ENCODE measurements at regions not wholly inside any gene's neighbourhood (a gene's known extent, or its start where the extent isn't known, plus 50 kb on each side); places are given as distances from the start of the nearest gene placed in this dataset.
"Not testable (repeated sequence)": the region's sequence is repeated elsewhere in the genome, so short reads cannot be mapped to it uniquely, and the experiment has no call there.

DNA sequence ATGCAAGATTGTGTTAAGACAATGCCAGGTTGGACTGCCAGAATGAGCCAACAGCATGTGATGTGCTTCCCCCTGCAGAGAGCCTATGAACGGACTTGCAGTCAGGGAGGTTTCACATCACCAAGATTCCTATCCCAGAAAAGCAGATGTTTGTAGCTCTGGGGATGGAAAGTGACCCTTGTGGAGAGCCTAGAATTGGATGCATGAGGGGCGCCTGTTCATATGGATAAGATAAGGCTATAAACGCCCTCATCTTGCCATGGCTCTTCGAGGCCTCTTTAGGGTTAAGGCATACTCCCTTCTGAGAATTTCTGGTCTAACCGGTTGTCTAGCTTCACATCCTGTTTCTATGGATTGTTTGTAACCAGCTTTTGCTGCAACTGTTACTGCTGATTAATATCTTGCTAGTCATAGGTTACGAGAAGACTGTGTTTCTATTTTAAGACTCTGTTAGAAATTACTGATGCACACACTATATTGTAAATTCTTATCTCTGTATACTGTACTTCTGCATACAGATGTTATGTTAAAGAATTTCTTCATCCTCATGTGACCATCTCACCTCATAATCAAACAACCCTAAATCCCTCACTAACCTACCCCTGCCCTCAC is 295.8 kb downstream of the PTGER3 start:
- not testable (repeated sequence) for DNase-seq

DNA sequence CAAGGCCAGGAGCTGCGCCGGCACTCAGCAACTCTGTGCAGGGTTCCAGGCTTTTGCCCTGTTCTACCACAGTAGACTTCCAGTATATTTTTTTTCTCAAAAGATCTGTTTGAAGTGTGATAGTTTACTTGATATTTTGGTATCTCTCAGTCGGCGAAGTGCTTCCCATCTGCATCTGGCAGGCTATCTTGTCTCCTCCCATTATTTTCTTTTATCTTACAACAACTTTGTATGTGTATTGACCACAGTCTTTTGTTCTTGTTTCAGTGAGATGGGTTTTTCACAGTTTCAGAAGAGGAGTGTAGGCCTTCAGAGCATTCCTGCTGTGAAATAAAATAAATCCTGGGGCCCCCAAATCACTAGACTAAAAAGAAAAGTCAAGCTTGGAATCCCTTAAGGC is 292.9 kb downstream of the PTGER3 start:
- no peak for DNase-seq

- DNase-seq = no peak
These were observed 287.5 kb downstream of the PTGER3 start for GRCh38 chr1:70760154-70760553.

GRCh38 chr1:70762386-70762785 is 285.2 kb downstream of the PTGER3 start:
- no peak for DNase-seq

DNA sequence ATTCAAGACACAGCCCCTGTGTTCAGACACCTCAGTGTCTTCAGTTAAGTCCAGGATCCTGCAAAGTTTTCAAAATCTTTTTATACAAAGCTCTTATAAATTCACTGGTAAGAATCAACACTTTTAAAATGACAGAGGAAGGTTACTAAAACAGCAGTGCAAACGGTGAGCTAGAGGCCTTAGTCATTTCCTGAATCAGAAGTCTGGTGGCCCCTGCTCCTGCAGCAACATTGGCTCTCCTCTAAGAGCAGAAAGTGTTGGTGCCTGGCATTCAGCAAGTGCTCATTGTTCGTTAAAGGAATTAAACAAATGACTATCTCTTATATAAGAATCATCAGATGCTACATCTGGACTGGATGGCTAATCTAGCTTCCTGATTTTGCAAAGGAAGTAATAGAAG is 282.9 kb downstream of the PTGER3 start:
- DNase-seq = no peak

GRCh38 chr1:70767377-70767776 is 280.2 kb downstream of the PTGER3 start:
- no peak for DNase-seq

GRCh38 chr1:70768216-70768615 is 279.4 kb downstream of the PTGER3 start:
- DNase-seq = no peak

DNA sequence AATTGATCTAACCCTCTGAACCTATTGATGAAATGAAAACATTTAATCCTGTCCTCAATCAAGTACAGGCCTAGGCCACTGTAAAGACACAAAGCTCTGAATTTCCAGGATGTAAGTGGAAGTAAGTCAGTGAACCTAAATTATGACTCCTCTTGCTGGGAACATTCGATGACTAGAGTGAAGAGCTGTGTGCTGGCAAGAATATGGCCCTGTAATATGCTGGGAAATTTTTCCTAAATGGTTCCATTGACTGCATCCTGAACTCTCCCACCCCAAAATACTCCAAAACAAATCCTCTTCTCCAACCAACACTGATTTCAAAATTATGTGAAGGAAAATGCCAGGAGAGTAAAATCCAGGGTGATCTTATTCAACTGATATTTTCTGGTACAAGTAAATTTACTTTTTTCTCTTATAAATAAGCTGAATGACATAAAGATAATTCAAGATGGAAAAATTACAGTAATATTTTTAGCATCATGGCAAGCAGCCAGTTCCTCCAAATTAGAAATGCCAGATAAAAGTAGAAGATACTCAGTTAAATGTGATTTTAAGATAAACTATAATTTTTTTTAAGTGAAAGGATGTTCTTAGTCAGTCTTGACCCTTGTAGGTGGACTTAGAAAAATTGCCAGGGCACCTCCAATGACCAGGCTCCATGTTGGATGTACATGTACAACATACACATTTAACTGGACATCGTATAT is 269.4 kb downstream of the PTGER3 start:
- DNase-seq = no peak

- DNase-seq = no peak
These were observed 268.7 kb downstream of the PTGER3 start for GRCh38 chr1:70778934-70779333.

GRCh38 chr1:70779571-70779970 is 268.0 kb downstream of the PTGER3 start:
- no peak for DNase-seq

DNA sequence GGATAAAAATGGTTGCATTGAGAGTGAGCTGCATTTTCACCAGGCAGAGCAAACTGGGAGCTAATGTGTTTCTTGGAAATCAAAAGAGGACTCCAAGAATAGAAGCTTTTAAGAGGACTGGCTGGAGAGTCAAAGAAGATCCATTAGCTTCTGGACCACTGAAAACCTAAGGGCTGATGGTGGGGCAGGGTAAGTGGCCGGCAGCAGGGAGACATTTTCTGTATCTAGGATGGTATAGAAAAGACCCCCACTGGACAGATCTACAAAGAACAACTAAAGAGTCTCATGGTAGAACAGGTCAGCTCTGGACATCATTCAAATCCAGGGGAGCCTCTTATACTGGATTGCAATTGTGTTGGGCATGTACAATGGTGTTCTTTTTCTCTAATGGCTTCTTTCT is 262.3 kb downstream of the PTGER3 start:
- no peak for DNase-seq

- no peak for DNase-seq
These were observed 257.2 kb downstream of the PTGER3 start for GRCh38 chr1:70790232-70790923.

DNA sequence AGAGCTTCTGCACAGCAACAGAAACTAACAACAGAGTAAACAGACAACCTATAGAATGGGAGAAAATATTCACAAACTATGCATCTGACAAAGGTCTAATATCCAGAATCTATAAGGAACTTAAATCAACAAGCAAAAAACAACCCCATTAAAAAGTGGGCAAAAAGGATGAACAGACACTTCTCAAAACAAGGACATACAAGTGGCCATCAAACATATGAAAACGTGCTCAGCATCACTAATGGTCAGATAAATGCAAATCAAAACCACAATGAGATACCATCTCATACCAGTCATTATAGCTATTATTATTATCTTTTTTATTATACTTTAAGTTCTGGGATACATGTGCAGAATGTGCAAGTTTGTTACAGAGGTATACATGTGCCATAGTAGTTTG is 252.6 kb downstream of the PTGER3 start:
- DNase-seq = not testable (repeated sequence)

DNA sequence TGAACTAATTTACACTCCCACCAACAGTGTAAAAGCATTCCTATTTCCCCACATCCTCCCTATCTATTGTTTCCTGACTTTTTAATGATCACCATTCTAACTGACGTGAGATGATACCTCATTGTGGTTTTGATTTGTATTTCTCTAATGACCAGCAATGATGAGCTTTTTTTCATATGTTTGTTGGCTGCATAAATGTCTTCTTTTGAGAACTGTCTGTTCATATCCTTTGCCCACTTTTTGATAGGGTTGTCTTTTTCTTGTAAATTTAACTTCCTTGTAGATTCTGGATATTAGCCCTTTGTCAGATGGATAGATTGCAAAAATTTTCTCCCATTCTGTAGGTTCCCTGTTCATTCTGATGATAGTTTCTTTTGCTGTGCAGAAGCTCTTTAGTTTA is 251.3 kb downstream of the PTGER3 start:
- DNase-seq = not testable (repeated sequence)

GRCh38 chr1:70802625-70803024 is 245.0 kb downstream of the PTGER3 start:
- not testable (repeated sequence) for DNase-seq

- no peak for DNase-seq
These were observed 242.0 kb downstream of the PTGER3 start for GRCh38 chr1:70805641-70806040.

DNA sequence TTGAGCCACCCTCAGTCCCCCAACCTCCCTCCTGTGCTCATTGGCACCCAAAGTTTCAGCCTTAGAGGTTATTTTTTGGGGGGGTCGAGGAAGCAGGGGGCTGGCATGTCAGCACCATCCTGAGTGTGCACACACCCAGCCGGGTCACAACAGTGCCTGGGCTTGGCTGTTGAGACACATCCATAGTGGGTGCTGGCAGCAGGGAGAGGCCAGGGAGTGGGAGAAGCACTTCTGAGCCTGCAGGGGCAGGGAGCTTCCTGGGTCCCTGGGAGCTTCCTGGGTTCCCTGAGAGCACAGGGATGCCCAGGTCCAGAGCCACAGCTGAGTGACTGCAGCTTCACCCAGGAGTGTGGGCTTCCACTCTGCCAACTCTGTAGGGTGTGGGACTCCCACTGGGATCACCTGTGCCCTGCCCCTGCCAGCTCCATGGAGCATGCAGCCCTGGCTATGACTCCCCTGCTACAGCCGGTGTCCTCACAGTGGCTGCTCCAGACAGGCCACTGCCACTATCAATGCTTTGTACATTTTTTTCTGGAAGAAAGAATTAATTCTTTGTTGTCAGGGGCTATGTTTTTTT is 240.4 kb downstream of the PTGER3 start:
- no peak for DNase-seq

- no peak for DNase-seq
These were observed 238.5 kb downstream of the PTGER3 start for GRCh38 chr1:70809069-70809468.

DNA sequence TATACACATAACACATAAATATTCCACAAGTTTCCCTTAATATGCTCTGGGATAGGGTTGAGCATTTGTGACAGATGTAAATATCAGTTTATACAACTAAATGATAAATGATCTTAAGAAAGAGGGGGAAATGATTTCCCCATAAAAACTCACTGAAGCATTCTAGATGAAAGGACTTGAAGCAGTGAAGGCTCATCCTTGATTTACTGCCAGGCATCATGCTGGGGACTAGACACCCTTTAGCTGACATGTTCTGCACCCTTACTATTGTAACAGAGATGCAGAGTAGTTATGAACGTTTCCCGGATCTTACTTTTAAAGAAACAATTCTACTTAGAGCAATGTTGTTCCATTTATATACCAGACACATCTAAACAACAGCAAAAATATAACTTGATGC is 235.8 kb downstream of the PTGER3 start:
- no peak for DNase-seq

DNA sequence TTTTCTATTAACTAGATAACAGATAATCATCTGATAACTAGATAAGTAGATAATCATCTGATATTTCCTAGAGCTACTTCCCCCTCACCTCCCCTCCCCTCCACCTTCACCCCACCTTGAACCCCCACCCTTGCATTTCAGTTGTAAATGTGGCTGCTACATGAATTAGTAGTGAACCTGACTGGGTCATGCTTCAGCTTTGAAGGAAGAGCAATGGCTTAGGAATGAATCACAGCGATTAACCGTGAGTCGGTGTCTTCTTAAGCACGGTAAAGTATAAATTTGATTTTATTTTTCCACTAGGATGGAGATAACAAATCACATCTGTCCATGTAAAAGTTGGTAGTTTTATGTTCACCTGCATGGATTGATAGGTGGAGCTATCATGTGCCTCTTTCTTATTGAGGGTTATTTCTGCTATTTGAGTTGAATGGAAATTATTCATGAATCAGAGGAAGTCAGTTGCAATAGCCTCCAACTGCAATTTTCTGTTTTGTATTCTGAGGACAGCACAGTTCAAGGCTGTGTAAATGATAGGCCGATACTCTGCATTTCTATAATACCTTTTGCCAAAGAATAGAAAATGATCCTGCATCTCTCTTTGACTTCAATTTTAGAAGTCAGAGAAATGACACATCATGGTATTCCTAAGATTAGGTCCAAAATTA is 235.0 kb downstream of the PTGER3 start:
- DNase-seq = no peak

- no peak for DNase-seq
These were observed 229.2 kb downstream of the PTGER3 start for GRCh38 chr1:70818401-70818800.

DNA sequence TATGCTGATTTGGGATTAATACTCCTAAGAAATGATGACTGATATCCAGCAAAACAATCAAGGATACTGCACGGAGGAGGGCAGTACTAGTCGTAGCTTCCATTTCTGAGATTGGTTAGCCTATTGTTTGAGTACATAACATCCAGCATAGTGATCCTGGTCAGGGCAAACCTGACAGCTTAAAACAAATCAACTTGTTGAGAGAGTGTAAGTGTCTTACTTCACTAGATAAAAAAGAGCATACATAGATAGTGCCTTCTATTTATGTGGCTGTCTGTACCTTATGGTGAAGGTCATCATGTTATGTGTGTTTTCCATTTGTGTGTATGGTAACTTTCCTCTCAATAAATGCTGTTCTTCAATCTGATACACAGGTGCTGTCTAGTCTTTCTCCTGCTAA is 228.4 kb downstream of the PTGER3 start:
- DNase-seq = no peak

GRCh38 chr1:70819785-70820184 is 227.8 kb downstream of the PTGER3 start:
- DNase-seq = no peak
